HG03135 (cell line): ENCODE measurements at regions not wholly inside any gene's neighbourhood (a gene's known extent, or its start where the extent isn't known, plus 50 kb on each side); places are given as distances from the start of the nearest gene placed in this dataset.

Experiments
- ATAC-seq: cut with Tn5 transposase; IDR thresholded peaks from one replicate; pipeline ENCODE4 v1.9.1; 2021; ENCODE audit warnings: mild to moderate bottlenecking, moderate library complexity; ENCODE audit not compliant: unreplicated experiment

DNA sequence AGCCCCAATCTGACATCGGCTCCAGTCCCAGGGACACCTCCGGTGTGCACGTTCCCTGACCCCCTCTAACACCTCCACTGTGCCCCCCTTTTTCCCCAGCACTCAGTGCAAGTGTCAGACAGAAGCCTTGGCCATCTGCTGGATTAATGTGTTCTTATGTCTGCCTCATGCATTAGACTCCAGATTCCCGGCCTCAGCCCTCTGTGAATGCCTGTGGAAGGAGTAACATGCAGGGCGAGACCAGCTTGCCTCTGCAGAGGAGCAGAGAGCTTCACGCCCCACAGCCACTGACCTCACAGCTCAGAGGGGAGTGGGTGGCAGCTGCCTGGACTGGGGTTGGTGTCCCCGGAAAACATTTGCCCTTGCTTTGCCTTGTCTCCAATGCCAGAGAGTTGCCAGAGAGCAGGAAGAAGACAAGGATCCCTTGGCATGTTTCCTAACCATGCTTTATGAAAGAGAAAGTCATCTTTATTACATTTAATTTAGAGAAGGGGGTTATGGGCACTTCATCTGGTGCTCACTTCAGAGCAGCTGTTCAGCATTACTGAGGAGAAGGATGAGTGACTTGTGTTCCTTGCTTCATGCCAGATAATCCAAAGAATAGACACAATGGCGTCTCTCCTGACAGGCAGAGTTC is 91.6 kb upstream of the CXCL12 start:
- no peak for ATAC-seq

DNA sequence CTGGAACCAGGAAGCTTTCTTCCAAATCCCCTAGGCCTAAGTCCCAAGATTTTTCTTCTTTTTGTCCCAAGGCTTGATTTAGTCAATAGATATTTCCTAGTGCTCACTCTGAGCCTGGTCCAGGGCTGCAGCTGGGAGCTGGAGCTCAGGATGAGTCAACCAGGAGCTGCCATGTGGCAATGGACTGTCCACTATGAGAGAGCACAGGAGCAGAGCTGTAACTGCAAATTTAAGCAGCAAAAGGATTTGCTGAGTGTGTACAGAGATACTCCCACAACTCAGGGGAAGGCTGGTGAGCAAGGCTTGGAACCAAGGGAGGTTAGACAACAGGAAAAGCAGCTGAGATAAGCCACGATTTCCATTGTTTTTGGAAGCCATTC is 92.1 kb upstream of the CXCL12 start:
- no peak for ATAC-seq

DNA sequence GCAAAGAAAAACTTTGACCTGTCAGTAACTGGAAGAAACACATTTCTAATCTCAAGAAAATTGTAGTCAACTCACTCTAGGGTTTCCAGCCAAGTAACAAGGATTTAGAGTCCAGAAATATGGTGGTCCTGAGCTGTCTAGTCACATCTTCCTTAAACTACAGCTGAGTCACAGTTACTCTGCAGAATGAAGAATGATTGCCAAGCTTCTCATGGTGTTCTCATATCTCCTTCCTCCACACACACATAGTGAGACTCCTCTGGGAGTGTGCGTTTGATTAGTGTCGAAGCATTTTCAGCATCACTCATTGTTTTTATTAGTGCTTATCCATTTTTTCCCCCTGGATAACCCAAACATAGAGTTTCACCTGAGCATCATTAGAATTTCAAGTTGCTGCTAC is 93.1 kb upstream of the CXCL12 start:
- ATAC-seq: no peak

DNA sequence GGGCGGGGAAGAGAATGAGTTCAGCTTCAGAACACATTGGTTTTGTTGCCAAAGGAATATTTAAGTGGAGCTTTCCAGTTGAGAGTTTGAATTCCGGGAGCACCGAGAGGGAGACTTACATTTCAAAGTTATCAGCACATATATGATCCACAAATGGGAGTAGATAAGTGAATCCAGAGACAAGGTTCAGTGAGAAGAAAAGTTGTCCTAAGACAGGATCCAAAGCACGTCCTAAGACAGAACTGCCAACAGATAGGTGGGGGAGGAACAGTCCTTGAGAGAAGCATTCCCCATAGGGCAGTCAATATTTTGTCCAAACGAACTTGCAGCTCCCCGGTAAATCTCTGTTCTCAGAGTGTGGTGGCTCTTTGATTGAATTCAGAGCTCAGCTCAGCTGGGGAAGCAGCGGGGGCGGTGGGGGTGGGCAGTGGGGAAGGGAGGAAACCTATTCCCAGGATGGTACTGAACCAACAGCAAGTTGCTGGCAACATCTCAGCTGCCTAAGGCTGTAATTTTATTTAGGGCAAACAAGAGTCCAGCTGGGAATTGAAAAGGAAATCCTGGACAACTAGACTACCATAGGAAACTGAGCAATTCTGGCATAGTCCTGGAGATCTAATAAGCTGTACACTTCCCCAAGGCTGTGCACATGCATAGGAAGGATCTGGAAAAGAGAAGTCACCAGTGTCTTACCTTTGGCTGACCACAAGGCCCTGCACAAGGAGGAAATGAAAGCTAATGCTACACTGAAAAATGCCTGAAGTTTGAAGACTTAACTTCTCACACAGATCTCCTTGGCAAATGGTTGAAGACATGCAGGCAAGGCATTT is 94.2 kb upstream of the CXCL12 start:
- ATAC-seq: no peak

DNA sequence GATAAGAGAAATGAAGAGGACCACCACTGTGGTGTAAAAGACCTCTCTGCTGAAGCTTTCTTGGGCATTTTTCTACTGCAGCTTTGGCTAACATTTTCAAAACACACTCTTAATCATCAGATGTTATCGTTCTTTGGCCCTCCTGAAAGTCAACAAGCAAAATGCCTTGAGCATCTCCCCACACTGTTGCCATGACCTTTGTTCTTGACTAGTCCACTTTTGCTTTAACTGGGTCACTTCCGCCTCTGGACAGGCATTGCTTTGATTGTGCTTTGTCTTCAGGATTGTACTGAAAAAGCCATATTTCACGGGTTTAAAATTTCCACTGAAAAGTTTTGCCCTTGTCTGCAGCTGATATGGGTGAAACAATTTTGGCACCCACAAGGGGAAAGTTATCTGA is 107.8 kb upstream of the CXCL12 start:
- ATAC-seq: no peak

DNA sequence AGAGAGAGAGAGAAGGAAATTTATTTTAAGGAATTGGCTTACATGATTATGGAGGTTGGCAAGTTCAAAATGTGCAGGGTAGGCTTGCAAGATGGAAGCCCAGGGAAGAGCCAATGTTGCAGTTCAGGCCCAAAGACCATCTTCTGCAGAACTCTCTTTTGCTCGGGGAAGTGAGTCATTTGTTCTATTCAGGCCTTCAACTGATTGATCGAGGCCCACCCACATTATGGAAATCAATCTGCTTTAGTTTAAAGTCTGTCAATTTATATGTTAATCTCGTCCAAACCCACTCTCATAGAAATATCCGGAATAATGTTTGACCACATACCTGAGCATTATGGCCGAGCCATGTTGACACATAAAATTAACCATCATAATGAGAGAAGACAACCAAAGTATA is 113.3 kb upstream of the CXCL12 start:
- no peak for ATAC-seq

DNA sequence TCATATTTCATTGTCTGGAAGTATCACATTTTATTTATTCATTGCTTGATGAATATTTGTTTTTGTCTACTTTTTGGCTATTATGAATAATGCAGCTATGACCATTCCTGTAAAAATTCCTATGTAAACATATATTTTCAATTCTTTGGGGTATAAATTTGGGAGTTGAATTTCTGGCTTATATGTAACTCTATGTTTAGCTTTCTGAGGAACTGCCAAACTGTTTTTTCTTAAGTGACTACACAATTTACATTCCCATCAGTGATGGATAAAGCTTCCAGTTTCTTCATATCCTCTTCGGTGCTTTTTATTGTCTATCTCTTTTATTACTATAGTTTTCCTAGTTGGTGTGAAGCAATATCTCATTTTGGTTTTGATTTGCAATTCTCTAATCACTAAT is 115.6 kb upstream of the CXCL12 start:
- no peak for ATAC-seq

DNA sequence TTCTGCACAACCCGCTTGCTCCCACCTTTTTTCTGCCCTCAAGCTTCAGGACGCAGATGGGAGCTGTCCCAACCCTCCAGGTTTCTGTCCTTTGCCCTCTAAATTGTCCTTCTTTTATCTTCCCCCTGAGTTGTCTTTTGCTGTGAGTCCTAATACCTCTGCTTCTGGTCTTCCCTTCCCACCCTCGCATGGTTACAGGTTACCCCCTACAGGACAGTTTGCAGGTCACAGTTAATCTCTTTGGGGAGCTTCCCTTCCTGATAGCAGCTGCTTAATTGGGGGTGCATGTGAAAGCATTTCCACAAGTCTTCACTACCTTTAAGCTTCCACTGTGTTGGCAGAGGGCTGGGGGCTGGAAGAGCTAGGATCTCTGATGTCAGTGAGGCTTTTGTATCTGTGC is 121.5 kb upstream of the CXCL12 start:
- ATAC-seq: no peak

DNA sequence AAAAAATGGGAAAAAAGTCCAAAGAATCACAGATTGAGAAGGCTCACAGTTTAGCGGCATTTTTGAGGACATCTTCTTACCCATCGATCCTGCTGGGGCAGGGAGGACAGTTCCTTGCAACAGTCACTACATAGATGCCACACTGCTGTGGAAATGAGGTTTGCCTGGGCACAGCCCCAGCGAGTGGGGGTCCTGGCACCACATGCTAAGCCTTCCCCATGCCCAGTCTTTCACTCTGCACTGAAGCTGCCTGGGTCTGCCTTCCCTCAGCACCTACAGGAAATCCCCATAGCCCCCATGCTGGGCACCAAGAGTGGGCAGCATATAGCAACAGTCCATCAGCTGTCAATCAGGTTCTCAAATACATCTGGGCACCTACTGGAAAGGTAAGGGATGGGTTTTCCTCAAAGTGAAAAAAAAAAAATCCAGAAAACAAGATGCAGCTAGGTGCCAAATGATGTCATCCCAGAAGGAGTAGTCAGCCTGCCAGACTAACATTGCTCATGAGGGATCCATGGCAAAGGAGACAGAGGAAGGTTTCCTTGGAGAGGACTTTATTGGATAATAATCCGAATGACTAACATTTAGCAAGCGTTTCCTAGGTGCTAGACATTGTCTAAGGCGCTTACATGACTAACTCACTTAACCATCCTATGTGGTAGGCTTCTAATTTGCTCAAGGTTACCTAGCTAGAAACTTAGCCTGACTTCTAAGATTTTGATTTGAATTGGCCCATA is 125.7 kb upstream of the CXCL12 start:
- no peak for ATAC-seq

DNA sequence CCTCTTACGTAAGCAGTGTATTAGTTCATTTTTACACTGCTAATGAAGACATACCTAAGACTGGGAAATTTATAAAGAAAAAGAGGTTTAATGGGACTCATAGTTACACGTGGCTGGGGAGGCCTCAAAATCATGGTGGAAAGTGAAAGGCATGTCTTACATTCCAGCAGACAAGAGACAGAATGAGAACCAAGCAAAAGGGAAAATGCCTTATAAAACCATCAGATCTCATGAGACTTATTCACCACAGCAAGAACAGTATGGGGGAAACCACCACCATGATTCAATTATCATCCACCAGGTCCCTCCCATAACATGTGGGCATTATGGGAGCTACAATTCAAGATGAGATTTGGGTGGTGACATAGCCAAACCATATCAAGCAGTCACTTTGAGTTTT is 126.3 kb upstream of the CXCL12 start:
- ATAC-seq: no peak

DNA sequence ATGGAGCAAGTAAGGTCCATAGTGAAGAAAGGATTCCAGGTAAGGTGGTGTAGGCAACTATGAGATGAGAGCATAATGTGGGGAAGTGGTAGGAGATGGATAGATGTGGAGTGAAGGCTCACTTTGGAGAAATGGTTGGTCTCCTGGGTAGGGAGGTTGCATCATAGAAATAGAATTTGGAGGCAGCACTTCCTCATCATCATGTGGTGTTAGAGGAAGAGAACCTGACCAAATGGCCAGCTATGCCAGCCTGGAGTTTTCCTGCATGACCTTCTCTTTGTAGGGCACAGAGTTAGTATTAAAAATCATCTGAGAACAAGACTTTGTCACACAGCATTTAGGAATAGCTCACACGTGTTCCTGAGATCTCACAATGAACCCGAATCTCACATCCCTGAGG is 126.7 kb upstream of the CXCL12 start:
- no peak for ATAC-seq

DNA sequence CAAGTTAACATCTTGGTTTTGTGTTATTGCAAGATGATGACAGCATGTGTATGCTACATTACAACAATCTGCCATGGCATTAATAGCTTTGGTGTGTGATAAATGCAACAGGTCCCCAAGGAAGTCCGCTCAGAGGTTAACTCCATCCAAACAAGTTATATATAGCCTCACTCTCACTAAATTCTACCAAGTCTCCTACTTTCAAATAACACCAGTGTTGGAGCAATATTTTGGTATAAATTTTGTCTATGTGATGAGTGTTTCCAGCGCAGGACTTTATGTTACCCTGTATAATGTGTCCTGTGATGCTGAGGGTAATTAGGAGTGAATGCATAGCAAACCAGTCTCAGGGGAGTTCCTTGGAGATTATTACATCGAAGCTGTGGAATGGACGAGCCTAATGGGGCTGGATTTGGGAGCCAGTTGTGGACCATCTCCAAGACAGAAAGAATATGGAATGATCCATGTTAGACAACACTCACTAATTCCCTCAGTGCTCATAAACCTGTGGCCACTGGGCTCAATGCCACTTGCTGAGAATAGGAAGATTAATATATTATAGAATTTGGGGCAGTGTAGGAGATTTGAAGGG is 127.6 kb upstream of the CXCL12 start:
- ATAC-seq: no peak

DNA sequence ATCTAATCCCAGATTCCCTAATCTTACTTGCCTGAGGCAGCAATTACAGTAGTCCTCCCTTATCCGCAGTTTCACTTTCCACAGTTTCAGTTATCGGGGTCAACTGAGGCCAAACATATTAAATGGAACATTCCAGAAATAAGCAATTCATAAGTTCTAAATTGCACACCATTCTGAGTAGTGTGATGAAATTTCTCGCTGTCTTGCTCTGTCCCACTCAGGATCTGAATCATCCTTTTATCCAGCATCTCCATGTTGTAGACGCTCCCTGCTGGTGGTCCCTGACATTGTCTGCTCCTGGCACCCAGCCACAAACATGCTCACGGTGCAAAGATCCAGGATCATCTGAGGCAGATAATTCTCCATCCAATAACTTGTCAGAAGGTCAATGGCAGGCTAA is 128.7 kb upstream of the CXCL12 start:
- ATAC-seq: no peak

DNA sequence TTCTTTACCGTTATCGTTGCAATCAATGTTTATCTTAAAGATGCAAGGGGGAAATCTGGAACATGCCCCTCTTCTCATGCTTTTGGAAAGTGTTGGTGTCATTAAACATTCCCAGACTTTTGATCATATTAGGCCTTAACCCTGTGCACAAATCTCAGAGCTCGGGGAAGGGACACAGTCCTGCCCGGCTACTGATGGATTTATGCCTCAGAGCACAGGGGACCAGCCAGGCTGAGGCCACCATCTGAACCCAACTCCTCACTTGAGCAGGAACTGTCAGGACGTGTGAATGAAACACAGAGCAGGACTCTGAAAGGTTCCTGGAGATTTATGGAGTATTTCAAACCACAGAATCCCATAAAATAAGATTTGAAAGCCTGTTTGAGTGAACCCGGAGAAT is 132.0 kb upstream of the CXCL12 start:
- no peak for ATAC-seq

DNA sequence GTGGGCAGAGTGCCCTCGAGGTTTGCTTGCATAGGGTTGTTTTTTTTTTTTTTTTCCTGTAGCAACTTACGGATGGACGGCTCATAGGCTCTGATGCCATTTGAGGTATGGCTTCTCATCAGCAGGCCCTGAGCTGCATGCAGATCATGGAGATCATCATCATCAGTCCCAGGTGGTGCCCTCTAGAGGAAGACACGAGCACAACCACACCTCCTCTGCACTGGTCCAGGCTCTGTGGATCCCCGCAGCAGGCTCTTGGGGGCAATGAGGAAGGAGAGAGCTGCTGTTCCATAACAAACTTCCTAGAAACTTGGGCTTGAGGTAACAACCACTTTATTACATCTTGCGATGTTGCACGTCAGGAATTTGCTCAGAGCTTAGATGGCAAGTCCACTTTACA is 132.7 kb upstream of the CXCL12 start:
- ATAC-seq: no peak

DNA sequence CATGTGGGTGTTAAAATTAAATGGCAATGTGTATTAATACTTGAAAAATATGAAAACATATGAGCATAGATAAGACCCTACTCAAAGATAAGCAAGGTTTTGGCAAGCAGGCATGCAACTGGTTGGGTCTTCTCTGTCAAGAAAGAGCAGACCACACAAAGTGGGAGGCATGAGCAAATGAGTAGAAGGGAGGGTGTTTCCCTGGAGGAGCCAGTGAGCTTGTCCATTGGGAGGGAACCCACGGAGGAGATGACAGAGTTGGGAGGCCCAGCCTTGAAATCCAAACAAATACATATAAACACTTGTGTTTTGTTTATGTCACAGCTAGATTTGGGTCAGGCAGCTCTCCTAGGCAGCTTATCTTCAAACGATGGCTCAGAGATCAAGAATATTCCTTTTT is 134.5 kb upstream of the CXCL12 start:
- ATAC-seq: no peak

DNA sequence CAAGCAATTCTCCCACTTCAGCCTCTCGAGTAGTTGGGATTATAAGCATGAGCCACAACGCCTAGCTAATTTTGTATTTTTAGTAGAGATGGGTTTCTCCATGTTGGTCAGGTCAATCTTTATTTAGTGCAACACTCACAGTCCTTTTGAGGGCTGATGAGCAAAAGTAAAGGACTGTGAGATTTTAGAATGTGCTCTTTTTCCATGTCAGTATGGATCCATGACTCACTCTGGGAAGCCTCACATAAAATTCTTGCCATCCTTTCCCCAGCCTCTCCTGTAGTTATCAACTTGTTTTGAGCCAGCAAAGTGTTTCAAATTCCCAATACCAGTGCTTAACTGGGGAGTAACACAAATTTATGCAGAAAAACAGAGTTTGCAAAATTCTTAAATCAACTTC is 135.8 kb upstream of the CXCL12 start:
- no peak for ATAC-seq

DNA sequence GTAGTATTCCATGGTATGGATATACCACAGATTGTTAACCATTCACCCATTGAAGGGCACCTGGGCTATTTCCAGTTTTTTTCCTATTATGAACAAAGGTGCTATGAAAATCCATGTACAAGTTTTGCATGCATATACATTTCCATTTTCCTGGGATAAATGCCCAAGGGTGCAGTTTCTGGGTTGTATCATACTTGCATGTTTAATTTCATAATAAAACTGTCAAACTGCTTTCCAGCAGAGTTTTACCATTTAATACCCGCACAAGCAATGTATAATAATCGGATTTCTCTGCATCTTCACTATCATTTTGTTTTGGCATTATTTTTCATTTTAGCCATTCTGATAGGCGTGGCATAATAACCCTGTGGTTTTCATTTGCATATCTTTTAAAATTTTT is 154.3 kb upstream of the CXCL12 start:
- no peak for ATAC-seq

DNA sequence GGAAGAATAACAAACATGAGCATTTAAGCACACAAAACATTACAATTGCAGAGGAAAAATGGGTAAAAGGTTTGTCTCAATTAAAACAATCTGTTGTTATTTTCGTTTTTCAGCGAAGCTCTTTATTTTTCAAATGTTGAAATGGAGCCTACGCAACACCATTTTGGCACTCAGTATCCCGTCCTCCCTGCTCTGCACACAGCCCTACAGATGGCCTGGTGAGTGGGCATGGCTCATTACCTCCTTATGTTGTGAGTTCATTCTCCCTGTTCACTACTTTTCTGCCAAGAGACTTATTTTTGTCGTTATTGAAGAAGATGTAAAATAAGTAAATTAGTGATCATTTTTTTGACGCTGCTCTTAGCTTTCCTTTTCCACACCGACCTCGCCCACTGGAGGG is 167.8 kb upstream of the CXCL12 start:
- ATAC-seq: no peak

DNA sequence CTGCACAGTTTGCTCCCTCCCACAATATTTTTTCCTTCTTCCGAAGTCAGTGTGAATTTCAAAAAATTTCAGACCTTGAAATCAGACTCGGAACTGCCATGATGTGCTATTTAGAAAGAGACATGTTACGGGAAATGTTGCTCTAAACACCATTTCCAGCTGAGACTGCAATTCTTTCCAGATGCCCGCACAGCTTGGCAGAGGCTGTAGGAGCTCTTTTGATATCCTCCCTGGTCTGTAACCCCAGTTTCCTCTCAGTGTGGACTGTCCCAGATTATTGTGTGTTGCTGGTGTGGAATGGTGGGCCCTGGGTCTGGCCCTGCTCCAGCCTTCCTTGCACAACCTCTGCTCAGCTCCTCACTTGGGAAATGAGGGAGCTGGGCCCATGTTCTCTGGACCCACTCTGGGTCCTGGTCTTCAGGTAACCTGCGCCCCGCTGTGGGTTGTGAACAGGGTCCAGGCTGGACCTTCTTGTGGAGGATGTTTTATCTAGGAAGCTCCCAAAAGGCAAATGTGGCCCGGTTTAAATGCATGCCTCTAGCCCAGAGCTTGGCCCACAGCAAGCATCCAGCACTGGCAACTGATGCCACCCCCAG is 172.8 kb upstream of the CXCL12 start:
- no peak for ATAC-seq

DNA sequence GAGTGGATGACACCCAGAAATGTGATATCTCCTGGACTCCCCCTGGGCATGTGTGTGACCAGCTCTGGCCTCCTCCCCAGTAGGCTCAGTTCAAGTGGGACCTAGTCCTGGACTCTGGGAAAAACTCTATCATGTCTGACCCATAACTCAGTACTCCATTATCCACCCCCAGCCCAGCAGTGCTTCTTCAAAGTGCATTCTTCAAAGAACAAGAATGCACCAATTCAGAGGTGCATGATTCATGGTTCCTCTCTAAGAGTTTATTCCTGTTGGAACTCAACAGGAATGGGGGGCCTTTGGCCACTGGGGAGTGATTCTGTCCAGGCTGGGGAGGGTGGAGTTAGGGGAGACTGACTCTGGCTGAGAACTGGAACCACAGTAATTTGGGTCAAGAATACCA is 173.6 kb upstream of the CXCL12 start:
- no peak for ATAC-seq
